Anterior cingulate cortex (tissue), 58 donors: ENCODE measurements at regions not wholly inside any gene's neighbourhood (a gene's known extent, or its start where the extent isn't known, plus 50 kb on each side); places are given as distances from the start of the nearest gene placed in this dataset.
A peak's percentile ranks its signal among the peaks of the same experiment; 100 is the strongest.

Experiments
- DNase-seq, 58 donors: peaks; one replicate each; lab custom pipeline; 2025; lab: John Stamatoyannopoulos, UW

- peak in 7 of 58 donors; percentile 1 to 19 (median 4) for DNase-seq
These were observed 102.2 kb upstream of the PEG3 start for GRCh38 chr19:56942756-56943155.

GRCh38 chr19:56946159-56946558 is 105.6 kb upstream of the PEG3 start:
- peak in 53 of 58 donors; percentile 2 to 86 (median 47) for DNase-seq

GRCh38 chr19:56947206-56947605 is 106.7 kb upstream of the PEG3 start:
- no peak for DNase-seq

GRCh38 chr19:56949626-56950025 is 109.1 kb upstream of the PEG3 start:
- DNase-seq, result no peak

- DNase-seq, result no peak
These were observed 111.1 kb upstream of the PEG3 start for GRCh38 chr19:56951672-56952071.

GRCh38 chr19:56953470-56953869 is 112.9 kb upstream of the PEG3 start:
- no peak for DNase-seq

GRCh38 chr19:56955637-56956216 is 115.2 kb upstream of the PEG3 start:
- DNase-seq, result no peak

- DNase-seq, result no peak
These were observed 116.1 kb upstream of the PEG3 start for GRCh38 chr19:56956503-56957226.

GRCh38 chr19:56959205-56959604 is 118.7 kb upstream of the PEG3 start:
- no peak for DNase-seq

GRCh38 chr19:56960959-56961543 is 120.5 kb upstream of the PEG3 start:
- DNase-seq, result no peak

GRCh38 chr19:56964410-56964920 is 123.9 kb upstream of the PEG3 start:
- no peak for DNase-seq

GRCh38 chr19:56966225-56966696 is 125.7 kb upstream of the PEG3 start:
- no peak for DNase-seq

- DNase-seq, result no peak
These were observed 126.3 kb upstream of the PEG3 start for GRCh38 chr19:56966697-56967299.

- no peak for DNase-seq
These were observed 128.6 kb upstream of the PEG3 start for GRCh38 chr19:56969156-56969555.

- DNase-seq, result peak in 3 of 58 donors; percentile 14 to 34 (median 33)
These were observed 129.2 kb upstream of the PEG3 start for GRCh38 chr19:56969759-56970178.

- no peak for DNase-seq
These were observed 130.7 kb upstream of the PEG3 start for GRCh38 chr19:56971230-56971629.

GRCh38 chr19:56972291-56972841 is 131.8 kb upstream of the PEG3 start:
- DNase-seq, result no peak

GRCh38 chr19:56973713-56974555 is 133.4 kb upstream of the PEG3 start:
- peak in 19 of 58 donors; percentile 3 to 54 (median 21) for DNase-seq

- no peak for DNase-seq
These were observed 134.2 kb upstream of the PEG3 start for GRCh38 chr19:56974556-56975207.
